ENCODE measurements at regions not wholly inside any gene's neighbourhood (a gene's known extent, or its start where the extent isn't known, plus 50 kb on each side); places are given as distances from the start of the nearest gene placed in this dataset.
A peak's percentile ranks its signal among the peaks of the same experiment; 100 is the strongest.

DNA sequence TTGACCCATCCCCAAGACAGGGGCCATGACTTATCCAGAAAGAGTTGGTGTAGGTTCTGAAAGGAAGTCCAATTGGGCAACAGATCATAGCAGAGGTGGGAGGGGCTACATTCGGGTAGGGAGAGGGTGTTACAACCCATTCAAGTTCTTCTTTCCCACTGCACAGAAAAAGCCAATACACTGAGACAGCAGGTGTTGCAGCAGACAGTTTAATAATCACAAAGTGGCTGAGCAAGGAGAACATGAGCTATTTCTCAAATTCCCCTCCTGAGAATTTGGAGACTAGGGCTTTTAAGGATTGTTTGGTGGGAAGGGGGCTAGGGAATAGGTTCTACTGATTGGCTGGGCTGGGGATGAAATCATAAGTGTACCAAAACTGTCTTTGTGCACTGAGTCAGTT lies 328.4 kb upstream of the POU3F1 start:
- DNase-seq (no peak), ATAC-seq (ENCODE audit: low read depth) (no peak)
- Mint-ChIP-seq H3K4me3 (no peak overlapping the region), H3K27me3 (peaks cover 2% of the 10 kb centered on the region), H3K27ac (no peak overlapping the region), H3K9me3 (peaks cover 11% of the 10 kb centered on the region), H3K36me3 (ENCODE audit: low read depth) (no peaks in the 10 kb centered on the region), H3K4me1 (peaks cover 10% of the 10 kb centered on the region)
- intact Hi-C loops (cut with micrococcal nuclease) = no loop called here
- CTCF ChIA-PET = no interaction called here
- TF ChIP-seq, protein P1, sequence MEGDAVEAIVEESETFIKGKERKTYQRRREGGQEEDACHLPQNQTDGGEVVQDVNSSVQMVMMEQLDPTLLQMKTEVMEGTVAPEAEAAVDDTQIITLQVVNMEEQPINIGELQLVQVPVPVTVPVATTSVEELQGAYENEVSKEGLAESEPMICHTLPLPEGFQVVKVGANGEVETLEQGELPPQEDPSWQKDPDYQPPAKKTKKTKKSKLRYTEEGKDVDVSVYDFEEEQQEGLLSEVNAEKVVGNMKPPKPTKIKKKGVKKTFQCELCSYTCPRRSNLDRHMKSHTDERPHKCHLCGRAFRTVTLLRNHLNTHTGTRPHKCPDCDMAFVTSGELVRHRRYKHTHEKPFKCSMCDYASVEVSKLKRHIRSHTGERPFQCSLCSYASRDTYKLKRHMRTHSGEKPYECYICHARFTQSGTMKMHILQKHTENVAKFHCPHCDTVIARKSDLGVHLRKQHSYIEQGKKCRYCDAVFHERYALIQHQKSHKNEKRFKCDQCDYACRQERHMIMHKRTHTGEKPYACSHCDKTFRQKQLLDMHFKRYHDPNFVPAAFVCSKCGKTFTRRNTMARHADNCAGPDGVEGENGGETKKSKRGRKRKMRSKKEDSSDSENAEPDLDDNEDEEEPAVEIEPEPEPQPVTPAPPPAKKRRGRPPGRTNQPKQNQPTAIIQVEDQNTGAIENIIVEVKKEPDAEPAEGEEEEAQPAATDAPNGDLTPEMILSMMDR (IDR thresholded peaks at IDR 0.05) = no peak
- POLR2A ChIA-PET = no interaction called here

DNA sequence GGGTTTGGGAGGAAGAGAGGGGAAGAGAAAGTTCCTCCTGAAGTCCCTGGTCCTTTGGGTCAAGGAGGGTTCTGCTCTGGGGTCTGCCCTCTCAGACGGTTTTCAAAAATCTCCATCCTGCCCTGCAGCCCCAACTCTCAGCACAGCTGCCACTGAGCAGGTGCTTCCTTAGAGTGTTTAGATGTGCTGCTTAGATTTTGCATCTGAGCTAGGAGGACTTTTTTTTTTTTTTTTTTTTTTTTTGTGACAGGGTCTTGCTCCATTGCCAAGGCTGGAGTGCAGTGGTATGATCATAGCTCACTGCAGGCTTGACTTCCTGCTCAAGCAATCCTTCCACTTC lies 324.9 kb upstream of the POU3F1 start:
- DNase-seq = no peak
- no peak for ATAC-seq (ENCODE audit: low read depth)
- CTCF ChIA-PET = no interaction called here
- Mint-ChIP-seq H3K27me3 (peaks cover 2% of the 10 kb centered on the region), H3K27ac (peak overlapping the region; percentile 13), H3K36me3 (ENCODE audit: low read depth) (no peaks in the 10 kb centered on the region), H3K9me3 (peaks cover 14% of the 10 kb centered on the region), H3K4me3 (no peak overlapping the region), H3K4me1 (peaks cover 8% of the 10 kb centered on the region)
- TF ChIP-seq, protein P1 (IDR thresholded peaks at IDR 0.05) = no peak
- POLR2A ChIA-PET = no interaction called here
- intact Hi-C loops (cut with micrococcal nuclease) = no loop called here

DNA sequence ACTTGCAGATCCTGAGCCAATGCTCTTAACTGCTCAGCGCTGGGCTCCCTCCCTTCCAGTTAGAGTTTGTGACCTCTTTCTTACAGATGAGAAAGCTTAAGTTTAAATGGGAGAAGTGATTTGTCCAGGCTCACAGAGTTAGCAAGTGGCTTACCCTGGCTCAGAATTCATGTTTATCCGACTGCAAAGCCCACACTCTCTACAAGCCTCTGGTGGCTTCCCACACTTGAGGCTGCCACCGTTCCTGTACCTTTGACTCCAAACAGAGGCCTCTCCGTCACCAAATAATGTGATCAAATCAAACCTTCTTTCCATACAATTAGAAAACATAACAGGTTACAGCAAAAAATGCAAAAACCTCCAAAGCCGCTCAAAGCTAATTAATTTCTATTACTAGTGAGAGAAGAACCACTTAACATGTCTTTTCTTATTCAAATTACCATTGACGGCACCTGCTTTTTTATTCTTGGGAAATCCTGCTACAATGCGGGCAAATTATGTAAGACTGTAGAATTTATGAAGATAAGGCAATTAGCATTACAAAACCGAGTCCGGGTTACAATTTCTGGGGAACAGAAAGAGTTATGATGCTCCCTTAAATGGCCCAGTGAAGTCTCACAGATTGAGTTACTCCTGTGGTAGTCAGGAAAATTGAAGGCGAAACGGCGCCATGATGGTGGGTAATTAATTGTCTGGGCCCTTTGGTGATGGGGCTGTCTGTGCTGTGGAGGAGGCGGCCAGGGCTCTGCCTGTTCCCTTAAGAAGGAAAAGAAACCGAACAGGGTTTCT lies 324.3 kb upstream of the POU3F1 start:
- TF ChIP-seq, protein P1 (IDR thresholded peaks at IDR 0.05) = no peak
- DNase-seq = no peak

DNA sequence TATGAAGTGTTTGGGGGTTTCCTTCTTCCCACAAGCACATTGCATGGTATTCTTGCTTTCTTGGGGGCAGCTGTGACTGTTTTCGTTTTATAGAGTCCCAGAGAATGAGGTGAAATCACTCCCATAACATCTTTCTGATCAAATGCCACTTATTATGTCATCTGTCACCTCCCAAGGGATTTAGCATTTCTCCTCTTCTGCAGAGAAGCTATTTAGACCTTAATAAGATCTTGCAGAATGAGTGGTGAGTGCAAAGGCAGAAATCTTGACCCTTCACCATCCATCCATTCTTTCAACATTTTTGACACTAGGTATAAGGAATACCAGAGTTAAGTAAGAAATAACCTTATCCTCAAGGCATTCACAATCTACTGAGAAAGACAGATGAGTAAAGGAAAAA lies 318.6 kb upstream of the POU3F1 start:
- ChIA-PET CTCF (no interaction called here), POLR2A (no interaction called here)
- Mint-ChIP-seq H3K4me1 (no peaks in the 10 kb centered on the region), H3K27me3 (no peaks in the 10 kb centered on the region), H3K4me3 (no peak overlapping the region), H3K36me3 (ENCODE audit: low read depth) (no peaks in the 10 kb centered on the region), H3K9me3 (peaks cover 3% of the 10 kb centered on the region), H3K27ac (no peak overlapping the region)
- ATAC-seq (ENCODE audit: low read depth) (no peak), DNase-seq (no peak)
- TF ChIP-seq, protein P1 (IDR thresholded peaks at IDR 0.05) = no peak
- intact Hi-C loops (cut with micrococcal nuclease) = no loop called here

More for the DNA sequence above, 324.3 kb upstream of the POU3F1 start:
- Mint-ChIP-seq H3K36me3 (ENCODE audit: low read depth) (no peaks in the 10 kb centered on the region), H3K4me3 (no peak overlapping the region), H3K4me1 (peaks cover 7% of the 10 kb centered on the region), H3K27ac (peak overlapping the region; percentile 13), H3K27me3 (peaks cover 2% of the 10 kb centered on the region), H3K9me3 (peaks cover 14% of the 10 kb centered on the region)
- intact Hi-C loops (cut with micrococcal nuclease) = no loop called here
- ChIA-PET POLR2A (no interaction called here), CTCF (no interaction called here)
- no peak for ATAC-seq (ENCODE audit: low read depth)

DNA sequence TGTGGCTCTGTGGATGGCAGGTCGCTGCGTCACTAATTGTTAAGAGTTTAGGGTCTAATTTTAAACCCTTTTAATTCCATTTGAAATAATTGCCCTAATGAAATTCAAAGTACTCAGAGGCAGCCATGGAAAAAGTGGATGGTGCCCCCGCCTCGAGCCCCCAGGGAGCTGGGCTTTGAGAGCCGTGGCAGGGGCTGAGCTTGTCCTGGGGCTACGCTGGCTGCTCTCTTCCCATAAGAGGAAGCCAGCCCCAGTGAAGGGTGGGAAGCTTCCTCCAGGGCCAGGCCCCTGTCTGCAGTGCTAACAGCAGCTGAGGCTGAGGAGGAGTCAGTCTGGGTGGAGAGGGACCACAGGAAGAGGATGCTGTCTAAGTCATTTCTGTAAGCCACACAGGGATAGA lies 315.0 kb upstream of the POU3F1 start:
- Mint-ChIP-seq H3K27ac (no peak overlapping the region), H3K4me3 (no peak overlapping the region), H3K4me1 (no peaks in the 10 kb centered on the region), H3K9me3 (no peaks in the 10 kb centered on the region), H3K27me3 (no peaks in the 10 kb centered on the region), H3K36me3 (ENCODE audit: low read depth) (no peaks in the 10 kb centered on the region)
- DNase-seq (no peak), ATAC-seq (ENCODE audit: low read depth) (no peak)
- CTCF ChIA-PET = no interaction called here
- TF ChIP-seq, protein P1 (IDR thresholded peaks at IDR 0.05) = no peak
- POLR2A ChIA-PET = no interaction called here
- intact Hi-C loops (cut with micrococcal nuclease) = no loop called here

Measured in activated B cell treated with CpG ODN at 0.5 μM for 24 hours (primary cell).